Cardiac muscle cell (in vitro differentiated cells and primary cell): ENCODE measurements at regions not wholly inside any gene's neighbourhood (a gene's known extent, or its start where the extent isn't known, plus 50 kb on each side); places are given as distances from the start of the nearest gene placed in this dataset.

Experiments used
- DNase-seq, 2 donors: peaks; one replicate each; pipeline versions ENCODE4 v3.0.0 to v3.0.0-alpha.2; 2010 to 2017; ENCODE audit warnings: low read depth in 1 of 2, low spot score in 1 of 2
- H3K27ac ChIP-seq: fragments of 200-600 bp; sonication (generic); 2 replicates; pipeline ENCODE4 v1.5.1; 2016
- H3K27me3 ChIP-seq: fragments of 200-600 bp; sonication (generic); 2 replicates; pipeline ENCODE4 v1.6.0; 2016; ENCODE audit warnings: control low read depth
- H3K36me3 ChIP-seq: fragments of 200-600 bp; sonication (generic); 2 replicates; pipeline ENCODE4 v1.5.1; 2016; ENCODE audit warnings: control low read depth
- H3K4me1 ChIP-seq: fragments of 200-600 bp; sonication (generic); 2 replicates; pipeline ENCODE4 v1.8.1; 2017; ENCODE audit warnings: low read depth, mild to moderate bottlenecking, mixed run types
- H3K4me3 ChIP-seq: fragments of 200-600 bp; sonication (generic); 2 replicates; pipeline ENCODE4 v1.5.1; 2016; ENCODE audit warnings: mild to moderate bottlenecking
- H3K9me3 ChIP-seq: fragments of 200-600 bp; sonication (generic); 2 replicates; pipeline ENCODE4 v1.5.1; 2017; ENCODE audit warnings: low read depth, mild to moderate bottlenecking, control low read depth
- TF ChIP-seq, protein P1 (sequence below): IDR thresholded peaks from 2 replicates; pipeline ENCODE4 v1.5.1; 2012; ENCODE audit warnings: low read depth, mild to moderate bottlenecking, low read length

DNA sequence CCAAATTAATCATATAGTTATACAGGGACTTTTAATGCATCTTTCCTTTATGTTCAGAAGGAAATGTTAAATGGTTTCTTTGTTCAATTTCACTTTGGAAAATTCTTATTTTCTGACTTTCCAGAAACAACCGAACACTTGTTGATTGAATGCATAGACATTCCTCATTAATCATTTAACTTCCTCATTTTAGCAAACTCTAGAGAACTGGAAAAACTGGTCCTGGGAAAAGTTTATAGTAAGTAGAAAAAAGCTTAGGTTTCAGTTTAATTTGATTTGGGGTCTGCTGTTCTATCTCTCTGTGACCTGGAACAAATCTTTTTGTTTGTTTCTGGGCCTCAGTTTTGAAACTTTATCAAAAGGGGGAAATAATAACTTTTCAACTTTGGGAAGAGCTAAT lies 320.4 kb downstream of the CMPK2 start:
- TF ChIP-seq, protein P1, sequence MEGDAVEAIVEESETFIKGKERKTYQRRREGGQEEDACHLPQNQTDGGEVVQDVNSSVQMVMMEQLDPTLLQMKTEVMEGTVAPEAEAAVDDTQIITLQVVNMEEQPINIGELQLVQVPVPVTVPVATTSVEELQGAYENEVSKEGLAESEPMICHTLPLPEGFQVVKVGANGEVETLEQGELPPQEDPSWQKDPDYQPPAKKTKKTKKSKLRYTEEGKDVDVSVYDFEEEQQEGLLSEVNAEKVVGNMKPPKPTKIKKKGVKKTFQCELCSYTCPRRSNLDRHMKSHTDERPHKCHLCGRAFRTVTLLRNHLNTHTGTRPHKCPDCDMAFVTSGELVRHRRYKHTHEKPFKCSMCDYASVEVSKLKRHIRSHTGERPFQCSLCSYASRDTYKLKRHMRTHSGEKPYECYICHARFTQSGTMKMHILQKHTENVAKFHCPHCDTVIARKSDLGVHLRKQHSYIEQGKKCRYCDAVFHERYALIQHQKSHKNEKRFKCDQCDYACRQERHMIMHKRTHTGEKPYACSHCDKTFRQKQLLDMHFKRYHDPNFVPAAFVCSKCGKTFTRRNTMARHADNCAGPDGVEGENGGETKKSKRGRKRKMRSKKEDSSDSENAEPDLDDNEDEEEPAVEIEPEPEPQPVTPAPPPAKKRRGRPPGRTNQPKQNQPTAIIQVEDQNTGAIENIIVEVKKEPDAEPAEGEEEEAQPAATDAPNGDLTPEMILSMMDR: no peak

DNA sequence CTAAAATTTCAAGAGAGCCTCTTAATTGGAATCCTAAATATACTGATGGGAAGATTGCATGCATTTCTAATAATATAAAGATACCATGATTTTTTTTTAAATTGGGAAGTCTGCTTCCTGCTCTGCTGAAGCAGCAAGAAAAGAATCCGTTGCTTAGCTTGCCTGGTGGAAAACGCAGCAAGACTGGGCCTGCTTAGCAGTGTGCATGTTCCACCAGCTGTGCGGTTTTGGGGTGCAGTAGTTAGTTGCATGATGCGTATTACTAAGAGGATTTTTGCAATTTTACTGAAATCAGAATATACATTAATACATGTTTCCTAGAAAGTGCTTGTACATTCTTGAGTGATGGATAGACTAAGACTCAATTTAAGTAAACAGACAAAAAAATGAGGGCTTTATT lies 319.9 kb downstream of the CMPK2 start:
- H3K4me1 ChIP-seq: no peaks in the 10 kb centered on the region
- no peak for DNase-seq
- H3K9me3 ChIP-seq: no peaks in the 10 kb centered on the region
- no peaks in the 10 kb centered on the region for H3K27me3 ChIP-seq
- TF ChIP-seq, protein P1: no peak
- no peak overlapping the region for H3K27ac ChIP-seq
- no peak overlapping the region for H3K4me3 ChIP-seq
- no peaks in the 10 kb centered on the region for H3K36me3 ChIP-seq

More for the DNA sequence above, 320.4 kb downstream of the CMPK2 start:
- no peaks in the 10 kb centered on the region for H3K9me3 ChIP-seq
- H3K27ac ChIP-seq: no peak overlapping the region
- DNase-seq: no peak
- no peaks in the 10 kb centered on the region for H3K27me3 ChIP-seq
- no peaks in the 10 kb centered on the region for H3K36me3 ChIP-seq
- H3K4me1 ChIP-seq: no peaks in the 10 kb centered on the region
- H3K4me3 ChIP-seq: no peak overlapping the region

DNA sequence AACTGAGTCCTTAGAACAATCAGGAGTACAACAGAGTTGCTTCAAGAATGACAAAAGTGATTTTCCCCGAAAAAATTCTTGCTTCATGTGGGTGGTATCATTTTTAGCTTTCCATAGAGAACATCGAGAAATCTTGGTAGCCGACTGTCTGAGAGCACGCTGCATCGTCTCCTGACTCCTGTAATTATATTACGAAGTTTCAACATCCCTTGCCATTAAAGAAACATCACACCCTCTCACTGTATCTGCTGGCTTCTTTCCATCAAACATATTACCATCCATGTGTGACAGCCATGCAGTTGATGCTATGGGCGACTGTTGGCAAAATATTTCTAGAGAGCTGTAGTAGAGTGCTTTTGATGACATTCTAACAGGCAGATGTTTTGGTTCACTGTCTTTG lies 311.2 kb downstream of the CMPK2 start:
- Histone ChIP-seq H3K9me3 (no peaks in the 10 kb centered on the region), H3K36me3 (no peaks in the 10 kb centered on the region), H3K27ac (no peak overlapping the region), H3K4me3 (no peak overlapping the region), H3K4me1 (no peaks in the 10 kb centered on the region), H3K27me3 (no peaks in the 10 kb centered on the region)
- no peak for DNase-seq
- TF ChIP-seq, protein P1: no peak

DNA sequence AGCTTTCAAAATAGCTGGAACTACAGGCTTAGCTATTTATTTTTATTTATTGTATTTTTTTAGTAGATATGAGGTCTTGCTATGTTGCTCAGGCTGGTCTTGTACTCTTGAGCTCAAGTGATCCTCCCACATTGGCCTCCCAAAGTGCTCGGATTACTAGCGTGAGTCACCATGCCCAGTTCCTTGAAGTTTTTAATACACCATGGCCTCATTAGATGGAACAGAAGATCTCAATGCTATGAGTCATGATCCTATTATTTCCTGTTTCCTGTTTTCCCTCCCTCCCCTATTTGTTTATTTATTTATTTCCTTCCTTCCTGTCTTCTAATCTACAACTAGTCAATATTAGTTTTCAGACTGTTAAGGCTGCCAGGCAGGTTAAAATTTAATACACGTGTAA lies 309.0 kb downstream of the CMPK2 start:
- no peak overlapping the region for H3K27ac ChIP-seq
- H3K4me3 ChIP-seq: no peak overlapping the region
- H3K9me3 ChIP-seq: no peaks in the 10 kb centered on the region
- TF ChIP-seq, protein P1: no peak
- no peaks in the 10 kb centered on the region for H3K27me3 ChIP-seq
- H3K4me1 ChIP-seq: no peaks in the 10 kb centered on the region
- H3K36me3 ChIP-seq: no peaks in the 10 kb centered on the region
- no peak for DNase-seq

DNA sequence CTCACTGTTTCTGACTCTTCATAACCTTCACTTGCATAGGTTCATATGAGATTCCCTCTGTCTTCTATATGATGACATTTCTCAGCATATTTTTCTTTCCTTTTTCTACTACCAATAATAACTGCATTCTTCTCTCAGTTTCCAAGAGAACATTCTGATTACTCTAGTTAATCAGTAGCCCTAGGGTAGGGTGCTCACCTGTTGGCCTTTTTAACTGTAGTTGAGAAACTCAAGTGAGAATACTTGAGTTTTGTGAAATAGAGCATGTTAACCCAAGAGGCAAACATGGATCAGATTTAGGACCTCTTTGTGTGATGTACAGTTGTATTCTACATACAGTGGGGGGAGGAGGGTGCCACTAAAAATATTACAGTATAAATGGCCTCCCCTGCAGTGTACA lies 308.0 kb downstream of the CMPK2 start:
- no peaks in the 10 kb centered on the region for H3K4me1 ChIP-seq
- H3K27me3 ChIP-seq: no peaks in the 10 kb centered on the region
- no peaks in the 10 kb centered on the region for H3K36me3 ChIP-seq
- TF ChIP-seq, protein P1: no peak
- no peak overlapping the region for H3K27ac ChIP-seq
- H3K4me3 ChIP-seq: no peak overlapping the region
- DNase-seq: no peak
- H3K9me3 ChIP-seq: no peaks in the 10 kb centered on the region

DNA sequence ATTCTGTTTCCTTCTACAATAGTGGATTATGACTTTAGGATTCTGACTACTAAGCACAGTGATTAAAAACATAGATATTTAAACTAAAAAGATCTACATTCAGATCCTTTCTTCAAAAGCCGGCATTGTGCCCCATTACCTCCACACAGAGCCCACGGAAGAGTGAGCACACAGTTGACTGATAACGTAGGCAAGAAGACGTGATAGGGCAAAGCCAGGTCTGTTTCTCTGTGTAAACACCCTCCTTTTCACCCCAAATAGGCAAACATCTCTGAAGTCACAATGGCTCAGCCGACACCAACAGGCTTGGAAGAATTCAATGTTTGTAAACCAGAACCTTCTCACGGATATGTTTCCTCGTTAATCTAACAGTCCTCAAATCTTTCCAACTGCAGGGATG lies 302.9 kb downstream of the CMPK2 start:
- Histone ChIP-seq H3K9me3 (no peaks in the 10 kb centered on the region), H3K4me1 (no peaks in the 10 kb centered on the region), H3K27me3 (no peaks in the 10 kb centered on the region), H3K27ac (no peak overlapping the region), H3K36me3 (no peaks in the 10 kb centered on the region), H3K4me3 (no peak overlapping the region)
- no peak for DNase-seq
- TF ChIP-seq, protein P1: no peak
